GM10248 (cell line): ENCODE measurements at regions not wholly inside any gene's neighbourhood (a gene's known extent, or its start where the extent isn't known, plus 50 kb on each side); places are given as distances from the start of the nearest gene placed in this dataset.

Source experiments
- CTCF ChIA-PET: fragments of 300-600 bp; sonication (Branson Sonifier 250); formaldehyde crosslinking; extraction: SDS; loops from one replicate; lab custom pipeline; 2021; ENCODE audit warnings: antibody characterized with exemption; lab: Yijun Ruan, JAX
- POLR2A ChIA-PET: fragments of 350-650 bp; sonication (Branson Sonifier 250); formaldehyde crosslinking; extraction: SDS; loops from one replicate; lab custom pipeline; 2020; ENCODE audit warnings: antibody characterized with exemption; lab: Yijun Ruan, JAX
- DNase-seq: peaks from one replicate; pipeline ENCODE4 v3.0.0; 2012; ENCODE audit errors: extremely low spot score
- TF ChIP-seq, protein P1 (sequence below): IDR thresholded peaks from 2 replicates; pipeline ENCODE4 v1.5.1; 2012; ENCODE audit warnings: mild to moderate bottlenecking, low read depth; ENCODE audit errors: extremely low read depth, missing control alignments, control extremely low read depth

DNA sequence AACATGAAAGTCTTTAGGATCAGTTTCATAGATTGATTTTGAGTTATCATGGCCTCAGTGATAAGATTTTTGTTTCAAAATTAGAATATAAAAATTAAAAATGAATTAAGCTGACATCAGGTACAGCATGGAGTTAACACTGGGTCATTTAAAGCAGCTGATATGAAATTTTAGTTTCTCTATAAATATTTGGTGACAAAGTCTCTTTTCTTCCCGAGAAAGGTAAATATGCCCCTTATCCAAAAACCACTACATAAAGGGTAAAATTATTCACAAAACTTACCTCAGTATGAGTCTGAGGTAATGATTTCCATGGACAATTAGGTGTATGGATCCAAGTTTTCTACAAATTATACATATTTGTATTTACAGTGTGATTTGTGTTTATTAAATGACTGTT, 121.5 kb upstream of the PJA2 start:
- DNase-seq, result no peak
- CTCF ChIA-PET, result no interaction called here
- POLR2A ChIA-PET, result no interaction called here
- TF ChIP-seq, protein P1, sequence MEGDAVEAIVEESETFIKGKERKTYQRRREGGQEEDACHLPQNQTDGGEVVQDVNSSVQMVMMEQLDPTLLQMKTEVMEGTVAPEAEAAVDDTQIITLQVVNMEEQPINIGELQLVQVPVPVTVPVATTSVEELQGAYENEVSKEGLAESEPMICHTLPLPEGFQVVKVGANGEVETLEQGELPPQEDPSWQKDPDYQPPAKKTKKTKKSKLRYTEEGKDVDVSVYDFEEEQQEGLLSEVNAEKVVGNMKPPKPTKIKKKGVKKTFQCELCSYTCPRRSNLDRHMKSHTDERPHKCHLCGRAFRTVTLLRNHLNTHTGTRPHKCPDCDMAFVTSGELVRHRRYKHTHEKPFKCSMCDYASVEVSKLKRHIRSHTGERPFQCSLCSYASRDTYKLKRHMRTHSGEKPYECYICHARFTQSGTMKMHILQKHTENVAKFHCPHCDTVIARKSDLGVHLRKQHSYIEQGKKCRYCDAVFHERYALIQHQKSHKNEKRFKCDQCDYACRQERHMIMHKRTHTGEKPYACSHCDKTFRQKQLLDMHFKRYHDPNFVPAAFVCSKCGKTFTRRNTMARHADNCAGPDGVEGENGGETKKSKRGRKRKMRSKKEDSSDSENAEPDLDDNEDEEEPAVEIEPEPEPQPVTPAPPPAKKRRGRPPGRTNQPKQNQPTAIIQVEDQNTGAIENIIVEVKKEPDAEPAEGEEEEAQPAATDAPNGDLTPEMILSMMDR, result no peak

DNA sequence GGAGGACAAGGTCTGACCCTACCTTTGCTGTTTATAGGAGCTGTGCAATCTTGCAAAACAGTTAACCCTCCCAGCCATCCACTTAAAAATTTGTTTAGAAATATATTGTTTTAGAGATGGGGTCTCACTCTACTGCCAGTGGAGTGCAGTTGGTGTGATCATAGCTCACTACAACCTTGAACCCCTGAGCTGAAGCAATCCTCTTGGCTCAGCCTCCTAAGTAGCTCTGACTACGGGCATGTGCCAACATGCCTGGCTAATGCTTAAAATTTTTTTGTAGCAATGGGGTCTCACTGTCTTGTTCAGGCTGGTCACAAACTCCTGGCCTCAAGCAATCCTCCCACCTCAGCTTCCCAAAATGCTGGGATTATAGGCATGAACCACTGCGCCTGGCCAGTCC, 120.2 kb upstream of the PJA2 start:
- TF ChIP-seq, protein P1, result no peak
- POLR2A ChIA-PET, result no interaction called here
- no peak for DNase-seq
- CTCF ChIA-PET, result interaction anchor here (1.4 to 1.6 kb wide), 3 partner anchors 16 to 297 kb away, joined by 3 to 4 read pairs (median 4); no protein-coding TSS in a partner anchor

DNA sequence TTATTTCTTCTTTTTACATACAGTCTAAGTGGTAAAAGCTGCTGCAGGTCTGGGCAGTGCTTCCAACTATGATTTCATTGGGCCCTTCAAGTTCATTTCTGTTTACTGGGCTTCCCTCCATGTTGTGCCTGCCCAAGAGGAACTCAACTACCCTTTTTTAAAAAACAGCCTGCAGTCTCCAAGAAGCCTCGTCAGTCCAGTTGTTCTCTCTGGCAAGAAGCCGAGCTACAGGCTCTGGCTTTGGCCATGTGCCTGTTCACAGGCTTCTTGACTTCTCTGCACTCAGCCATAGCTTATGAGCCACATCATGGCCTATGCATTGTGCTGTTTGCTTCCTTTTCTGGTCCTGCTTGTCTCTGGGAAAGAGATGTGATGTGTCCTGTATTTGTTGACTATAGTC, 119.7 kb upstream of the PJA2 start:
- CTCF ChIA-PET, result interaction anchor here (1.4 to 1.6 kb wide), 3 partner anchors 16 to 296 kb away, joined by 3 to 4 read pairs (median 4); no protein-coding TSS in a partner anchor
- no peak for DNase-seq
- POLR2A ChIA-PET, result no interaction called here
- TF ChIP-seq, protein P1, result no peak

DNA sequence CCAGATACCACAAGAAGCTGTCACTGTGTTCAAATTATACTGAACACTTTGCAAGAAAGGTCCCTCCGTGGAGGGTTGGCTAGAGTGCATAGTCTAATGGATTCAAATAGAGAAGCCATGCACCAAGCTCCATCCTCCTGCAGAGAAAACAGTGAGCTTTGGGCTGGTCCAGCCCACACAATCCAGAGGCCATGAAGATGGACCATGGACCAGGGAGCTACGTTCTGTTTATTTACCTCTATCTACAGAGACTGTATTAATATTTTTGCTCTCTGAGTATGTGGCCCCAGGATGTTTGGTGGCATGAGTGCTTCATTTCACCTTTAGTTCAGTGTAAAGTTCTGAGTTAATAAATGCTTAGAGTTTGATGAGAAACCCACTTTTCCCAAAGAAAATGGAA, 114.8 kb upstream of the PJA2 start:
- DNase-seq, result no peak
- TF ChIP-seq, protein P1, result no peak
- ChIA-PET POLR2A (no interaction called here), CTCF (interaction anchor here (1.2 kb wide), 1 partner anchor 9 kb away, joined by 3 read pairs; no protein-coding TSS in a partner anchor)

DNA sequence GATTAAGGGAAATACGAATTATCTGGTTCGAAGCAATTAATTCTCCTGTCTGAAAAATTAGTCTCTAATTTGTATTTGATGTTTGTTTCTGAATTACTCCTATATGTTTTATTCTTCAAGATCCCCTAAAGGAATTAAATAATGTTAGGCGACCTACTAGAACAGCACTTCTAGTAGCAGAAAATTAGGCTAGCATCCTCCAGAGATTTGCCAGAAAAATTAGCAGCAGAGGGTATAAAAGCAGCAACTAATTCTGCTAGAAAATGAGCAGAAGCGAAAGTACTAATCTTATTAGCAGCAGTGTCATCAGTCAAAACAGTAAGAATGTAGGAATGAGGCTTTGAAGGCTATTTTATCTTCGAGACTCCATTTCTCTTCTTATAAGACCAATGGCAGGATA, 114.3 kb upstream of the PJA2 start:
- POLR2A ChIA-PET, result no interaction called here
- TF ChIP-seq, protein P1, result no peak
- DNase-seq, result no peak
- CTCF ChIA-PET, result interaction anchor here (1.2 kb wide), 1 partner anchor 9 kb away, joined by 3 read pairs; no protein-coding TSS in a partner anchor

DNA sequence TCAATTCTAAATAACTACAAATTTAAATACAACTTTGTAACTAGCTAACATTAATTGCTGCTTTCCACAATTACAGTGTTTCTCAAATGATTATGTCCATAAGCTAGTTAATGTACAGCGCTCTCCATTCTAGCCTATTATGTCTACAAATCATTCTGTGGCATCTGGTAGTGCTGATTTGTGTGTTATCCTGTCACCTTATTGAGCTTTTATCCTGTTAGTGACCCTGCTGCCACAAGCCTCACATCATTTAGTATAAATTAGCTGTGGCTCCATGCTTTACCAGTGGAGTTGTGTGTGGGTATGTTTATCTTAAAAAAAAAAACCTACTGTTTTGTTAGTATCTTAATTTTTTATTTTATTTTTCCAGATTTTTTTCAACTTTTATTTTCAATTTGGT, 112.6 kb upstream of the PJA2 start:
- POLR2A ChIA-PET, result no interaction called here
- TF ChIP-seq, protein P1, result no peak
- no peak for DNase-seq
- CTCF ChIA-PET, result no interaction called here

DNA sequence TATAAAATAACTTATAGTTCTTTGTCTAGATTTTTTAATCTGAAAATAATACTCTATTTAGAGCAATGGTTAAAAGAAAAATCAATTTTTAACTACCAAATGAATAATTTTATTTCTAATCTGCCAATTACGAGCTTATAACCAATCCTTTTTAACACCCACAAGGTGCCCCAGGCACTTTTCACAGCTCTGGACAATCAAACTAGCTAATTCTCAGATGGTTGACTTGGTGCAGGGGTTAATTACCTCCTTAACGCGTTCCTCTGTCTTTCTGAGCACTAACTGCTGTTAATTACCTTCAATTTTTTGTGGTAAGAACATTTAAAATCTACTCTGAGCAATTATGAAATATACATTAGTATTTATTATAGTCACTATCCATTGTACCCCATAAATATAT, 109.6 kb upstream of the PJA2 start:
- ChIA-PET CTCF (no interaction called here), POLR2A (no interaction called here)
- DNase-seq, result no peak
- TF ChIP-seq, protein P1, result no peak
